ENCODE measurements at regions not wholly inside any gene's neighbourhood (a gene's known extent, or its start where the extent isn't known, plus 50 kb on each side); places are given as distances from the start of the nearest gene placed in this dataset.

DNA sequence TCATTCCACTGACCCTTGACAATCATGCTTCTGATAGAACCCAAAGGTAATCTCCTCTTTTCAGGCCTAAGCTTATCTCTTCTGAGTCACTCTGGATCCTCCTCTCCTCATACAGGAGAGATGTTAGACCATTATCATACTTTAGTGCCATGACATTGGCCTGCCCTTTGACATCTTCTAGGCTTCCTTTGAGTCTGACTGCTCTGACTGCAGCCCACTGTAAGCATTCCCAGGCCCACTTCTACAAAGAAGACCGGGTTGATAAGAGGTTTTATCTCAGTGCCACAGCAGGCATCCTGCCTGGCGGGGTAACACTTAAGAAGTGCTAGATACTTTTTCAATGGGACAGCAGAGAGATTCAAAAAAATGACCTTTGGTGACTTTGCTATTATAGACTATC lies 438.0 kb downstream of the KCNA4 start:
- Mint-ChIP-seq H3K4me1 (no peaks in the 10 kb centered on the region), H3K27me3 (no peaks in the 10 kb centered on the region), H3K4me3 (no peak overlapping the region), H3K9me3 (peaks cover 0 to 30% (median 17%) of the 10 kb centered on the region in 9 donors), H3K36me3 (no peaks in the 10 kb centered on the region), H3K27ac (no peak overlapping the region)
- DNase-seq (no peak), ATAC-seq (no peak)
- POLR2A ChIA-PET = no interaction called here

DNA sequence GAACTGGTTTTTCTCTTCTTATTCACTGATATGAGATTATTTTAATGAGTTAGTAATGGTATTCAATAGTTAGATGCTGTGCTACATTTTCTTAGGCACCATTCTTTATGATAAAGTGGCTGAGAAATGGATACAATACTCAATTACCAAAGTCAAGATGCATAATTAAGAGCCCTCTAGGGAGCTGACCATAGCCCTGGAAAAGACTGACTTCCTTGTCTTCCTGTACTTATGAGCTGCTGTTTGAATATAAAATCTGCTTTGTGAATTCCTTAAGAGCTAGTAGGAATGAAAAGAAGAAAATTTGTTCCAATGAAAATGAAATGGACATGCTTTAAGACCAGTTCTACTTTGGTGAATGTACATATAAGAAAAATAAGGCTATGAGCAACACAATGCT lies 452.3 kb downstream of the KCNA4 start:
- H3K4me3 Mint-ChIP-seq = no peak overlapping the region
- H3K27me3 Mint-ChIP-seq = no peaks in the 10 kb centered on the region
- H3K4me1 Mint-ChIP-seq = no peaks in the 10 kb centered on the region
- ATAC-seq (no peak), DNase-seq (no peak)
- no peak overlapping the region for H3K27ac Mint-ChIP-seq
- POLR2A ChIA-PET = no interaction called here
- peaks cover 0 to 9% (median 0%) of the 10 kb centered on the region in 3 donors for H3K36me3 Mint-ChIP-seq
- H3K9me3 Mint-ChIP-seq = peaks cover 0 to 22% (median 8%) of the 10 kb centered on the region in 9 donors

DNA sequence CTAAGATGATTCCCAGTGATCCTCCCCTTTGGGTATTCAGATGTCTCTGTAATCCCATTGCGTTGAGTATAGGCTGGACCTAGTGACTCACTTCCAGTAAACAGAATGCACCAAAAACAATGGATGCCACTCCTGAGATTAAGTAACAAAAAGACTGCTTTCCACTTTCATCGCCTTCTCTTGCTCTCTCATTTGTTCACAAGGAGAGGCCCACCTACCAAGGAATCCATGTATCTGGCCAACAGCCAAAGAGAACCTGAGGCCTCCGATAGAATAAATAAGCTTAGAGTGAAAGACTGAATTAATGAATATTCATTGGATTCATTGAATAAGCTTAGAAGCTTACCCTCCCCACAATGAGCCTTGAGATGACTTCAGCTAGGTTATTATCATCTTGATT lies 454.6 kb downstream of the KCNA4 start:
- Mint-ChIP-seq H3K9me3 (peaks cover 0 to 16% (median 5%) of the 10 kb centered on the region in 9 donors), H3K4me1 (no peaks in the 10 kb centered on the region), H3K4me3 (no peak overlapping the region), H3K36me3 (peaks cover 0 to 4% (median 0%) of the 10 kb centered on the region in 3 donors), H3K27me3 (no peaks in the 10 kb centered on the region), H3K27ac (no peak overlapping the region)
- ATAC-seq (no peak), DNase-seq (no peak)
- POLR2A ChIA-PET = no interaction called here

DNA sequence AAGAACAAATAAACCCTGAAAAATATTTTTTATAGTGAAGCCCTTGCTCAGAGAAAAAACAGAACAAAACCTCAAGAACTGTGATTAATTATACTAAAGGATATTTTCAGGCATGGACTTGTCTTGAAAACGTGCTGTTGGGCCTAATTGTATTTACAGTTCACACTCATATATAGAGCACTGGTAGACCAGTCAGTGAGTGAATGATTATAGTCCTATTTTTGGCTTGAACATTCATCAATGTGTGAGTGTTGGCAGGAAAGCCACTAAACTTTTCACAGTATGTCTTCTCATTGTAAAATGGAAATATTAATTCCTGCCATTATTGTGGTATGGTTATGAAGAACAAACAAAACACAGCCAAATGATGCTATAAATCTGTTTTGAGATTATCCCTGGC lies 462.8 kb downstream of the KCNA4 start:
- H3K4me3 Mint-ChIP-seq = no peak overlapping the region
- no peak for ATAC-seq

DNA sequence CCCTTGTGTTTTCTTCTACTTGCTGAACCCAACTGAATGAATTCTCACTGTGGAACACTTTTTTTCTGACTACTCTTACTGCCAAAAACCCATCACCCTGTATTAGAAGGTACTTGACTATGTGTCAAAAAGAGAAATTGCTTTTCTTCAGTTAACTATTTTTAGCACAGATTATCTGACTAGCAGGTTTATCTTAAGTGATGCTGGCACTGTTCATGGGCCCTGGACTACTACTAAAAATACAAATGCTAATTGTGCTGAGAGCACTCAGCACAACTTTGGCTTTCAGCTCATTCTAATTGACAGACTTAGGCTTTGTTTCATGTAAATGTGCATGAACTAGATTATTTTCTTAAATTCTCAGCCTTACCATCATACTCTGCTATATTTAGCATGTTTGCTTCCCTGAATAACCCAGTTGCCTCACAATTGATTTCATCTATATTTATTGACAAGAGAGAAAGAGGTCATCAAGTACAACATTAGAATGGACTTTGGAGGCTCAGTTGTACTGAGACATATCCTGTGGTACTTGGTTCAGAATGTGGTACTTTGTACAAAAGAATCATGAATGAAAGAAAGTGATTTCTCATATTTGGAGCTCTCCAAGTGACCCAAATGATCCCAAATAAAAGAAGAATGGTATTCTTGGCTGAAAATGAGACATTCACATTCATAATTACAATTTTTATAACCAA lies 478.3 kb downstream of the KCNA4 start:
- peaks cover 0 to 24% (median 4%) of the 10 kb centered on the region in 9 donors for H3K9me3 Mint-ChIP-seq
- no peaks in the 10 kb centered on the region for H3K36me3 Mint-ChIP-seq
- no peaks in the 10 kb centered on the region for H3K4me1 Mint-ChIP-seq
- no peak overlapping the region for H3K4me3 Mint-ChIP-seq
- ATAC-seq = no peak
- no peak overlapping the region for H3K27ac Mint-ChIP-seq
- POLR2A ChIA-PET = no interaction called here
- no peak for DNase-seq
- peaks cover 0 to 1% (median 0%) of the 10 kb centered on the region in 5 donors for H3K27me3 Mint-ChIP-seq

More for the DNA sequence above, 462.8 kb downstream of the KCNA4 start:
- Mint-ChIP-seq H3K36me3 (no peaks in the 10 kb centered on the region), H3K9me3 (peaks cover 0 to 15% (median 5%) of the 10 kb centered on the region in 9 donors), H3K27ac (no peak overlapping the region), H3K4me1 (no peaks in the 10 kb centered on the region), H3K27me3 (no peaks in the 10 kb centered on the region)
- no peak for DNase-seq
- POLR2A ChIA-PET = no interaction called here

DNA sequence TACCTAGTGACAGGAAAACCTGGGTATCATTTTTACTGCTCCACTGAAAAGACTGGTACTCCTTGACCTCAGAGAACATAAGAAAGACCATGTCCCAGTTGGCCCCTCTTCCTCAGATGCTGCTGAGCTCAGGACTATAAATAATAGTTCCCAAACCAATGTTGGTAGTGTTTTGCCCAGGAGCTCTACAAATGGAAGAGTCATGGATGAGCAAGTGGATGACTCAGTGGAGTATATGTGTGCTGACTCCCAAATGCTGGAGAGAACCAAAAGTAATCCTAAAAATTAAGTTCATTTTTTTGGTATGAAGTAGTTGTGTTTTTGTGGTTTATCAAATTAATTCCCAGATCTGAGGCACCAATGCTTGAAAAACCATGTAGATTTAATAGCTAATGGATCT lies 482.0 kb downstream of the KCNA4 start:
- H3K4me1 Mint-ChIP-seq = no peaks in the 10 kb centered on the region
- ATAC-seq = no peak
- H3K27ac Mint-ChIP-seq = no peak overlapping the region
- H3K4me3 Mint-ChIP-seq = no peak overlapping the region
- no peaks in the 10 kb centered on the region for H3K36me3 Mint-ChIP-seq
- H3K9me3 Mint-ChIP-seq = peaks cover 0 to 24% (median 4%) of the 10 kb centered on the region in 9 donors
- DNase-seq = no peak
- POLR2A ChIA-PET = no interaction called here
- peaks cover 0 to 1% (median 0%) of the 10 kb centered on the region in 5 donors for H3K27me3 Mint-ChIP-seq

DNA sequence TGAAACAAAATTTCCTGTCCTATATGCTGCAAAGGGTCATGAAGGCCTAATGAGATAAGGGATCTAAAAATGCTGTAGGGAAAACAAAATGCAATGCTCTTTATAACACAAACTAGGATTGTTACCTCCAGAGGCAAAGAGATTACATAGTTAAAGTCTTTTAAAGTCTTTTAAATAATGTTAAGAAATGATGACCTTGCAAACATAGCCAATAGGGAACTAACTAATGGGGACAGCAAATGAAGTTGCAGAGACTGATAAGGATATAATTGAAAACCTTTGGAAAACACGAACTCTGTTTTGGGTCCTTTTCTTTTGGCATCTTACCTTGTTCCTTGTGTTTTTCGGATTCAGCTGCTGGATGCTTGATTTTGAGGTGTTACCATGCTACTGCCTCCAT lies 485.9 kb downstream of the KCNA4 start:
- POLR2A ChIA-PET = no interaction called here
- Mint-ChIP-seq H3K27me3 (peaks cover 0 to 1% (median 0%) of the 10 kb centered on the region in 5 donors), H3K36me3 (no peaks in the 10 kb centered on the region), H3K27ac (no peak overlapping the region), H3K4me3 (no peak overlapping the region), H3K9me3 (peaks cover 0 to 30% (median 10%) of the 10 kb centered on the region in 9 donors), H3K4me1 (no peaks in the 10 kb centered on the region)
- DNase-seq (no peak), ATAC-seq (no peak)

DNA sequence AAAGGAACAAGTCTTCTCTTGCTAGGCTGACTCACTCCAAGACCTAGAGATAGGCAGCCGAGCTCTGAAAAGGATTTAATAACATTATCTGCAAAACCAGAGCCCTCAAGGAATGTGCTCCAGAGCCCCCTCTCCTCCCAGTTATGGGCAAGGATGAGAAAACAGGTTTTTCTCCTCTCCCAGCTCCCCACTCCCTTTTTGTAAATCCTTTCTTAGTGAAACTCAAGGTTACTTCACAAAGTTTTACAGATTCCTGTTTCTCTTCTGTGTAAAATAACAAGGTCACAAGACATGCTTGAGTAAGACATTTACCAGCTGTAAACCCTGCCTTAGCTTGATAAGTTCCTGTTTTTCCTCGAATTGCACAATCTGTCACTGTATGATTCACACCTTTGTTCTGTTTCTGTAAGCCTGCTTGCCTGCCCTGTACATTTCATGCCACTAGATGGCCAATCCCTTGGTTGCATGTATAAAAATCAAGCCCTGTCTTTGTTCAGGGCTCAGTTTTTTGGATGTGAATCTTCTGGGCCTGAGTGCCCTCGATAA lies 489.4 kb downstream of the KCNA4 start:
- DNase-seq (no peak), ATAC-seq (no peak)
- Mint-ChIP-seq H3K4me3 (no peak overlapping the region), H3K27me3 (no peaks in the 10 kb centered on the region), H3K4me1 (no peaks in the 10 kb centered on the region), H3K9me3 (peaks cover 0 to 22% (median 9%) of the 10 kb centered on the region in 9 donors), H3K36me3 (no peaks in the 10 kb centered on the region), H3K27ac (no peak overlapping the region)
- POLR2A ChIA-PET = no interaction called here

DNA sequence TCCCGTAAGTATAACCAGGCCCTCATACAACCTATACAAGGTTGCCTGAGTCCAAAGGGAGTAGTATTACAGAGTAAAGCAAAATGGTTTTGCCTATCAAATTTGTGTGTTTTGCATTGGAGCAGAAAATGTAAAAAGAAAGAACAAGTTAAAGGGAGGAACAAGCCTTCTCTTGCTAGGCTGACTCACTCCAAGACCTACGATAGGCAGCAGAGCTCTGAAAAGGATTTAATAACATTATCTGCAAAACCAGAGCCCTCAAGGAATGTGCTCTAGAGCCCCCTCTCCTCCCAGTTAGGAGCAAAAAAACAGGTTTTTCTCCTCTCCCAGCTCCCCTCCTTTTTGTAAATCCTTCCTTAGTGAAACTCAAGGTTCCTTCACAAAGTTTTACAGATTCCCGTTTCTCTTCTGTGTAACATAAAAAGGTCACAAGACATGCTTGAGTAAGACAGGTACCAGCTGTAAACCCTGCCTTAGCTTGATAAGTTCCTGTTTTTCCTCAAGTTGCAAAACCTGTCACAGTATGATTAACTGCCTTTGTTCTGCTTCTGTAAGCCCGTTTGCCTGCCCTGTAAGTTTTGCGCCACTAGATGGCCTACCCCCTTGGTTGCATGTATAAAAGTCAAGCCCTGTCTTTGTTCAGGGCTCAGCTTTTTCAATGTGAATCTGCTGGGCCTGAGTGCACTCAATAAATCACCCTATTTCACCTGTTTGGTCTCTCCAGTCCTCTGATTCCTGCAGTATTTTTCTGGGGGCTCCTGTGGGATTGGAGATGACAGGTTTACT lies 498.2 kb downstream of the KCNA4 start:
- POLR2A ChIA-PET = no interaction called here
- no peaks in the 10 kb centered on the region for H3K27me3 Mint-ChIP-seq
- peaks cover 10 to 40% (median 25%) of the 10 kb centered on the region in 9 donors for H3K9me3 Mint-ChIP-seq
- H3K4me3 Mint-ChIP-seq = no peak overlapping the region
- ATAC-seq (no peak), DNase-seq (no peak)
- H3K4me1 Mint-ChIP-seq = no peaks in the 10 kb centered on the region
- H3K36me3 Mint-ChIP-seq = peaks cover 0 to 10% (median 0%) of the 10 kb centered on the region in 3 donors
- no peak overlapping the region for H3K27ac Mint-ChIP-seq

DNA sequence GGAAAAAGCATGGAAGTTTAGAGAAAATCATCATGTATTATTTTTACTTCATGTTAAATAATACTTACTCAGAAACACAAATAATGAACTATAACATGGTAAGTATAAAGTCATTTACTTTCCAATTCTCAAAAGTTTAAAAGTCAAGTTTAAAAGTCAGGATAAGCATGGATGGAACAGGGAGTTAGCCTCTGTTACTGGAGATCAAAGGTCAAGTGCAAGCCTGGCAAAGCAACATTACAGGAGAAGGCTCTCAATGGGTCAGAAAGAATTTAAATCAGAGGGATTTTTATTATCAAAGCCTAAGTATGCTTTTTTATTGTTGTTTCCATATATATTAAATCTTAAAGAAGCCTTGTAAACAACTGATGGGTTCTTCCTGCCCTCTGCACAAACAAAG lies 505.4 kb downstream of the KCNA4 start:
- POLR2A ChIA-PET = no interaction called here
- Mint-ChIP-seq H3K4me1 (no peaks in the 10 kb centered on the region), H3K9me3 (peaks cover 0 to 19% (median 4%) of the 10 kb centered on the region in 9 donors), H3K27me3 (no peaks in the 10 kb centered on the region), H3K4me3 (no peak overlapping the region), H3K27ac (no peak overlapping the region), H3K36me3 (no peaks in the 10 kb centered on the region)
- ATAC-seq (no peak), DNase-seq (no peak)

DNA sequence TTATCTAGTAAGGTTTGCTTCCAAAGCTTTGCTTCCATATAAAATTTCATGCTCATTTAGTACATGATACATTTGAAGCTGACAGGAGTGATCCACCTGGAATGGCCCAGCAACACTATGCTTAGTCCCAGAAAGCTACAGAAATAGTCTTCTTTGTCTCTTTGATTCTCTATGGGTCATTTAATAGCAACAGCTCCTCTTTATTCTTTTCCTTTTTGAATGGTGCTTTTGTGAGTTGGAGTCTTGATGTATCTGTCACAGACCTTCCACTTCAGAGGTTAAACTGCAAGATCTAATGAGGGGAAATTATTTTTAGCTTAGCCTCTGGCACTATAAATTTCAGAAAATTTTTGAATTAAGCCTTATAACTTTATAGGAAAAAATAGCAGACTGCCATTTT lies 509.5 kb downstream of the KCNA4 start:
- Mint-ChIP-seq H3K36me3 (no peaks in the 10 kb centered on the region), H3K27ac (no peak overlapping the region), H3K9me3 (peaks cover 0 to 9% (median 0%) of the 10 kb centered on the region in 9 donors), H3K27me3 (no peaks in the 10 kb centered on the region), H3K4me1 (no peaks in the 10 kb centered on the region), H3K4me3 (no peak overlapping the region)
- DNase-seq = no peak
- ATAC-seq = no peak
- POLR2A ChIA-PET = no interaction called here

DNA sequence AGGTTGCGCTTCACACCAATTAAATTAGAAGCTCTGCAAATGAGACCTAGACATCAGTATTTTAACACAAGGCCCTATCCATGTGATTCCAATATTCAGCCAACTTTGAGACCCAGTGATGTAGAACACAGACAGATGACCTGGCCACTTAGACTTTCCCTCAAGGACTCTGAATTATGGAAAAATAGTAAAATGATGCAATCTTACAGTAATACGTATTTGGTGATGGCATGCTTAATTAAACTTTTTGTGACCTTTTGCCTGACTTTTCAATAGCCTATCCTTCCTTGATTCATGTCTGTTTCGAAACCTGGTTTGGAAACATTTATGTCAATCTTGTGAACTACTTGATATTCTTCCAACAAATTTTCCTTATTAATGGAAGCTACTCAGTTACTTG lies 521.2 kb downstream of the KCNA4 start:
- Mint-ChIP-seq H3K9me3 (peaks cover 0 to 14% (median 5%) of the 10 kb centered on the region in 9 donors), H3K4me3 (no peak overlapping the region), H3K4me1 (no peaks in the 10 kb centered on the region), H3K27me3 (no peaks in the 10 kb centered on the region), H3K27ac (no peak overlapping the region), H3K36me3 (no peaks in the 10 kb centered on the region)
- DNase-seq (no peak), ATAC-seq (no peak)
- POLR2A ChIA-PET = no interaction called here

DNA sequence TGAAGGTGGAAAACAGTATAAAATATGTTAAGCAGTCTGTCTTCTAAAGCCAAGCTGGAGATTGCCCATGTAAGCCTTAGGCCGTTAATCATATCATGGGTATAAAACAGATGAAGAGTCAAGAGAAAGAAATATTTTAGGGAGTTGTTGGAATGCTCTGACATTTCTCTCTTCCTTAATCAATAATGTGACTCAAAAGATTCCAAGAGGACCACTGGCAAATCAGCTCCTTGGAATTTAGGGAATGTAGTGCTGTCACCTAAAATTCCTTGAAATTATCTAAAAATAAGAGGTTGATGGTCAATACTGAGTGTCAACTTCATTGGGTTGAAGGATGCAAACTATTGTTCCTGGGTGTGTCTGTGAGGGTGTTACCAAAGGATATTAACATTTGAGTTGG lies 525.9 kb downstream of the KCNA4 start:
- peaks cover 0 to 8% (median 3%) of the 10 kb centered on the region in 9 donors for H3K9me3 Mint-ChIP-seq
- H3K27me3 Mint-ChIP-seq = no peaks in the 10 kb centered on the region
- H3K27ac Mint-ChIP-seq = no peak overlapping the region
- POLR2A ChIA-PET = no interaction called here
- no peaks in the 10 kb centered on the region for H3K4me1 Mint-ChIP-seq
- no peaks in the 10 kb centered on the region for H3K36me3 Mint-ChIP-seq
- no peak overlapping the region for H3K4me3 Mint-ChIP-seq
- no peak for ATAC-seq
- no peak for DNase-seq
